NCI-H187 (cell line): ENCODE measurements at regions not wholly inside any gene's neighbourhood (a gene's known extent, or its start where the extent isn't known, plus 50 kb on each side); places are given as distances from the start of the nearest gene placed in this dataset.
"Not testable (repeated sequence)": the region's sequence is repeated elsewhere in the genome, so short reads cannot be mapped to it uniquely, and the experiment has no call there.

ENCODE experiments used
- DNase-seq, 2 experiments: peaks; one replicate each; lab custom pipeline; 2025; lab: John Stamatoyannopoulos, UW

GRCh38 chr15:98088307-98088945, 127.9 kb downstream of the ARRDC4 start:
- DNase-seq, result not testable (repeated sequence)

DNA sequence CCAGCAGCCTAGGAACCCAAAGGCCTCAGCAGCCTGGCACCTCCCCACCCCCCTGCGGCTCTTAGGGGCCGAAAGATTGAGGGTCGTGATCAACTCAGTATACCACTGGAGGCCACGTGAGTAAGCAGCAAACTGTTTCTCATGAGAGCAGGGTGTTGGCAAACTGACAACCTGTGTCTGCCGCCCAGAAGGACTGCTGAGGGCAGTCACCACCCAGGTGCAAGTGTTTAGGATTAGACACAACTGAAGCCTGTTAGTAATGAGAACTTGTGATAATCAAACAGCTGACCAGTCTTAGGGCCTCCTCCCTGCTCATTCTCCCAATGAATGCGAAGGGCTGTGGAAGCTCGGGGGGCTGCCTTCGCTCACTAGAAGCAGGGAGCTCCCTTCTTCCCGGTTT, 128.8 kb downstream of the ARRDC4 start:
- not testable (repeated sequence) for DNase-seq

DNA sequence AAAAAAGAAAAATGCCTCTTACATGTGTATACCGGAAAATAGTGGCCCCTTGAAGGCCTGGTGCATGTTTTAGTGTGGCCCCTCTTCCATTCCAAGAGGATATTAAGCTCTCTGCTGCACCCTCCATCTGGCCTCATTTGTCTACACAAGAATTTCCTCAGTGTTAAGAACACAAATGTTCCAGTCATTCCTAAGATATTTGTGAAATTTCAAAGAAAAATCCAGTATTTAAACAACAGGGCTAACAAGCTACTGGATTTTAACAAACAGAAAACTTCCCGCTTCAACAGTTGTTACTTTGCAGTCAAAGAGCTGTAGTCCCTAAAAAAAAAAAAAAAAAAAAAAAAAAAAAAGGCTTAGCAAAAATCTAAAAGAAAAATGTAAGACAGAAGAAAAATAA, 137.5 kb downstream of the ARRDC4 start:
- not testable (repeated sequence) for DNase-seq

DNA sequence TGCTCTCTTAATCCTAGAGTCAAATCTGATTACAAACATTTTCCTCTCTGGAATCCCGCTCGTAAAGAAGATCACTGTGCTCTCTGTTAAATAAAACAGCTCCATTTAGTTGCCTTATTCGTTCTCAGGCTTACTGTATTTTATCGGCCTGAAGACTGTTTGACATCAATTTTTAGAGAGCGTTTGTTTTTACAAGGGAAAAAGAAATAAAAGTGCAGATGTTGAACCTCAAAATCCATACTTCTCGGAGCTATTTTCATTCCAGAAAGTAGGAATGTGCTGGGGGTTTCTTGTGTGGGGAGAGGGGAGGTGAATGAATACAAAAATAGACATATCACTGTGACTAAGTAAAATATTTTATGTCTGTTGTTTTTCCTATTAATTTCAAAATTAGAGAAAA, 140.1 kb downstream of the ARRDC4 start:
- not testable (repeated sequence) for DNase-seq

GRCh38 chr15:98103570-98103969, 143.1 kb downstream of the ARRDC4 start:
- no peak for DNase-seq

GRCh38 chr15:98104386-98105151, 144.1 kb downstream of the ARRDC4 start:
- DNase-seq, result not testable (repeated sequence)

DNA sequence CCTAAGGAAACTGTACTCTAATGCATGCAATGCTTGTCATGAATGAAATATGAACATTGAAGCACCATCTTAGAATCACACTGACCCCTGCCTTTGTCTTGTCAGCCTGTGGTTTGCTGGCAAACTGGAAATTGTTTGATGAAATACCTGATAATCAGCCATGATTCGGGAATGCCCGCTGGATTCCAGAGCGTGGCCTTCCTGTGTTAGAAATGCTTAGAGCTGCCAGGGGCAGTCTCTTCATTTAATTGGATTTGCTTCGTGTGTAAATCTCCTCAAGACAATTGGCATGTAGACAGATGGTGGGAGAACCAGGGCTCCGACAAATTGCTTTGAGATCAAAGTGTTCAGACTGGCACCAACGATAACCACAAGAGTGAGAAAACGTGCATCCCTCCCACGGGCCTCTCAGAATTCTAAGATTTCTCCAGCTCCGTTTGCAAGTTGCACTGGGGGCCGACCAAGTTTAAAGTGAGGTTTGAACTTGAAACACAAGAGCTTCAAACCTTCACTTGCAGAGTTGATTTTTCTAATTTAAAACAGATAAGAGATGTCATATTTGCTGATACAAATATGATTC, 146.2 kb downstream of the ARRDC4 start:
- not testable (repeated sequence) for DNase-seq

DNA sequence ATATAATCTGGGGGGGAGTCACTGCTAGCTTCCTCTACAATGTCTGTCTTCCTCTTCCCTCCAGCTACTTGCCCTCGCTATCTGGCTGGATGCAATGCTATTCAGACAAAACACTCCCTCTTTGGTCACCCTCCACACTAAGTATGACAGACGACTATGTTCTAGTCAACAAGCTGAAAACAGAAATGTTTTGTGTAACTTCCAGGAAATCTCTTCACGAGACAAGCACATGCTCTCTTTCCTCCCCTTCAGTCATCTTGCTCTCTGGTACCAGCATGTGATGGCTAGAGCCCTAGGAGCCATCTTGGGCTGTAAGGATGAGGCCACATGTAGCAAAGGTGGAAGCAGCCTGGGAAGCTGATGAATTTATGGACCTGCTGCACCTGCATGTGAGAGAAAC, 151.3 kb downstream of the ARRDC4 start:
- no peak for DNase-seq

- DNase-seq, result no peak
Observed at GRCh38 chr15:98113327-98113726, 152.8 kb downstream of the ARRDC4 start.

- no peak for DNase-seq
Observed at GRCh38 chr15:98120561-98120960, 160.1 kb downstream of the ARRDC4 start.

DNA sequence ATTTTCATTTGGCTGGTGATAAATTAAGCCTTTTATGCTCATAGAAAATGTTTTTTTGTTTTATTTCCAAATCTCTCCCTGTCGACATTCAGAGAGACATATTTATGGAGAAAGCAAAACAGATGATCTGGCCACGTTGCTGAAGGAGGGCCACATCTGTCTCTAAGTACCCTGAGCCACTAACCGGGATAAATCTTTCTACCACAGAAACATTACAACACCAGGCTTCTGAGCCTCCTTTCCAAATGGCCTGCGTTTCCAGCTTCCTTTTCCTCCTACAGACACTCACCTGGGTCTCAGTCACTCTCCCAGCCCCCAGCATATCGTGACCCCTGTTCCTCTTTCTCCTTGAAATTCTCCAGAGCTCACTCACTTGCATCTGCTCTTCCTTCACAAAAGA, 161.0 kb downstream of the ARRDC4 start:
- DNase-seq, result no peak

- DNase-seq, result no peak
Observed at GRCh38 chr15:98121957-98122356, 161.5 kb downstream of the ARRDC4 start.

DNA sequence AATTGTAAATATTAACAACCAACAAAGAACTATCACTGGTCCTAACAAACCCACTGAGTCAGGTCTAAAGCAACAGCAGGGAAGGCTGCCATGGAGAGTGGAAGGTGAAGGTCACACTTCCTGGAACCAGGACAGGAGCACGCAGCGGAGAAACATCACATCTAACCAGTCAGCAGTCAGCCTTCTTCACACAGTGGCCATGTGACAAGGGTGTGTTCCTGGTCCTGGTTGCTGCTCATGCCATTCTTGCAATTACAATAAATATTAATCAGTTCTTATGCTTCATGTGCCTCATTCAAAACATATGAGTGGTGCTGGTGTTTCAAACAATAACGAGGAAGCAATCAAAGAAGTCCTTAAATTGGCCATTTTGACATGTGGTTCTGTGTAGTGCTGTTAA, 162.8 kb downstream of the ARRDC4 start:
- DNase-seq, result no peak

DNA sequence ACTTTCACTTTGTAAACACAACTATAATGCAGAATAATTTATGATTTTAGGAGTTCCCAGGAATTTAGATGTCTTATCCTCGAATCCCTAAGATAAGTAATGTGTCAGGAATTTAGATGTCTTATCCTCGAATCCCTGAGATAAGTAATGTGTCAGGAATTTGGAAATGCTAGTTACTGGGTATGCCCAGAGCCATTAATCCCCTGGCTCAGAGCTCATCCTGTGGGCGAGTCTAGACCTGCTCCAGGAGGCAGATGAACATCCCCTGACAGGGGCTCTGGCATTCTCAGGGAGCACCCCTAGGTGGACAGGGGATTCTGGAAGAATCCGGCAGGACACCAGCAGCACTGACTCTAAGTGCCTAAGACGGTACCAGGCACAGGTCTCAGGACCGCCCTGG, 163.3 kb downstream of the ARRDC4 start:
- no peak for DNase-seq

DNA sequence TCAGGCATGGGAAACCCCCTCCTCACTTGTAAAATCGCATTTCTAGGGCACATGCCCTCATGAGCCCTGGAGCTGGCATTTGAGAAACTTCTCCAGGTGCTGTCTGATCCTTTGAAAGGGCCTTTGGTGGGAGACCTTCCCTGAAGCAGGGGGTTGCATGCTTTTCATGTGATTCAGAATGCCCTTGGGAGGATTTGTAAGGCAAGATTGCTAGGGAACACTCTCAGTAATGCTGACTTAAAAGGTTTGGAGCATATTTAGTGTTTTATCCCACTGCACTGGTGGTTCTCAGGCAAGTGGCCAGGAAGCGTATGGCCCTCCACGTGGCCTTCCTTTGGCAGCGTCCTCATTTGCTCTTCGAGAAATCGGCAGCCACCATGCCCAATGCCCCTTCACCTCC, 164.1 kb downstream of the ARRDC4 start:
- no peak for DNase-seq

DNA sequence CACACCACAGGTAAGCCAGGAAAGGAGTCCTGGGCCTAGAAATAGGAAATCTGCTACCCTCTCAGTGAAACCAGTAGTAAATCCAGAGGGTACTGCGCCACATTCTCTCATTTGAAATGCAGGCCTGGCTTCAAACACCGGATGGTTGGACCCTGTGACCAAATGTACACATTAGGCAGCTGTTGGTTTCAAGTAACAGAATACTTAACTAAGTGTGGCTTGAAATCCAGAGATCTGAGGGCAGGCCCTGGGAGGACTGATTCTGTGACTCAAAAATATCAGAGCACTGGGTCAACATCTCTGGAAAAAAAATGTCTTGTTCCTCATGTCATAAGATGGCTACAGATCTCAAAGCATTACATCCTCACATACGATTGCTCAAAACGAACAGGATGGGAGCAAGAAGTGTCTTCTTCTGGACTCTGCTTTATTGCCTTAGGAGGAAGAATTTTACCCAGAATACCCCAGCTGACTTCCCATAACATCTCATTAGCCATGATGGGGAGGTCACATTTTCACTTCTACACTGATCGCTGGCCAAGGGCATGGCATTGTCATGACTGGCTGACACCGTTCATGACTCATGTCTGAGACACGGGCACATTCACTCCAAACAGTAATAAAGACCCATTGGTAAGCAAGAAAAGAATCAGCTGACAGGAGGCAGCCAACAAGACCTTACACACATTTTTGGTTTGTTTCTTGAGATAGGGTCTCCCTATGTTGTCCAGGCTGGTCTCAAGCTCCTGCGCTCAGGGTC, 166.0 kb downstream of the ARRDC4 start:
- no peak for DNase-seq

DNA sequence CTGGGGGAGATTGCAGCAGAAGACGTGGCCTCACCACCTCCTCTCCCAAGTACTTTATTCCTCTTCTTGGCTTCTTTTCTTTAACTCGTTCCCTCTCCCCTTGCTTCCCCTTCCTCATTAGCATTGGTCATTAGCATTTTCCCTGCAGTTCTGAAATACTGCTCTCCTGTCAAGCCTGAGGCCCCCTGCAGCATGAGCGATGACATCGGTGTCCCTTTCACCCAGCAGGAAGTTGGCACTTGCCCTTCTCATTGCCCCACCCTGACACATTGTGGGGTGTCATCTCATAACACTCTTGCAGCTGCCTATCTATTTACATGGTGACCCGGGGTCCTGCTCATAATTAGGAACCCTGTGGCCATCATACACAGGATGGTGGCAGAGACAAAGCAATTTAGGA, 167.1 kb downstream of the ARRDC4 start:
- DNase-seq, result no peak

- no peak for DNase-seq
Observed at GRCh38 chr15:98131924-98132323, 171.4 kb downstream of the ARRDC4 start.

DNA sequence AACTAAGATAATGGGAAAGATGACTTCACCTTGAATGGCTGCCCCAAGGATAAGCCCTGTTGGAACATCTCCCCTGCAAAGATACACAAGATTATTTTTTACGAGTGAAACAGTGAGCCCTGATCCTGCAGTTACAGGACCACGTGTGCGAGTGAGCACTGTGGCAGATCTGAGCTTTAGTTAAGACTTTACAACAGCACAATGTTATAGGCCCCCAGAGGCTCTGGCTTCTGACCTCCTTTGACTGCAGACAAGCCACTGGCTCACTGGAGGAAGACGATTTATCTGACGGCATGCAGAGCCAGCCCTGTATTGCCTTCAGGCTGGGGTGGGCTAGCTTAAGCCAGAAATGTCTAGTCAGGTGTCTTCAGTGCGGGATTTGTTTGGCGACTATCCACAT, 174.4 kb downstream of the ARRDC4 start:
- DNase-seq, result no peak

DNA sequence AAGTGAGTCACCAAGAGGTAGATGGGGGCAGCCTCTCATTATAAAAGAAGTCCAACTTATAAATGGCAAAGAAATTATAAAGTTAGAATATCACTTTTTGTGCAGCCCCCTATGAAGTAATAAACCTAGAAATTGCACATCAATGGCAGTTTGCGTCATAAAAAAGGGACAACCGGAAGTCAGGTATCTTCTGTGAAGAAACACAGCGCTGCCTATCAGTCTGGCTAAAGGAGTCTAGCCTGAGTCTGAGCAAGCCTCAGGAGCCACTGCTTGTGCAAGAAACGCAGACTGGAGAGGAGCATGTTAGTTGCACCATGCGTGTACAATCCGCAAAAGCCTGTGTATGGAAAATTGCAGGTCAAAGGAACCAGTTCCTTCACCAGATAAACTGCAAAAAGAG, 178.4 kb downstream of the ARRDC4 start:
- no peak for DNase-seq

GRCh38 chr15:98139337-98139736, 178.8 kb downstream of the ARRDC4 start:
- no peak for DNase-seq

DNA sequence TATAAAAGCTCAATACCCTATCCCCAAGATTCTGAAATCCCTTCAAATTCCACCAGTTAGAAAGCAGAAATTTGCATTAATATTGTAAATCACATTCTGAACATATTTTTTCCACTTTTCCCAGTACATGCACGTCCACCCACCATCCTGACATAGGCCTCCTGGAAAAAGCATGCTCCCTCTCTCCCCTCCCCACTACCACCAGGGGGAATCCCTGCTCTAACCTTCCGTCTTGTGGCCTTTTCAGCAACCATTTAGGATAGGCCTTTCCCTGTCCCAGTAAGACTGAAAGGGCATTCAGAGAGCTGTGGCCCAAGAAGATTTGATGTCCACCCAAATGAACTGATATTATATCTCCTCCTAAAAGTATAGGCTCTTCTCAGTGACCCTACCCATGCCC, 182.1 kb downstream of the ARRDC4 start:
- DNase-seq, result no peak

GRCh38 chr15:98143116-98143515, 182.6 kb downstream of the ARRDC4 start:
- no peak for DNase-seq
